Skin epidermis (tissue), 12 donors: ENCODE measurements at regions not wholly inside any gene's neighbourhood (a gene's known extent, or its start where the extent isn't known, plus 50 kb on each side); places are given as distances from the start of the nearest gene placed in this dataset.

ENCODE experiments used
- H3K27ac ChIP-seq, 21 experiments: fragments of 200-600 bp; sonication (generic) in 11 of 21; one replicate each; pipeline ENCODE4 v1.5.0; 2020; ENCODE audit warnings: mild to moderate bottlenecking in 3 of 21, inconsistent platforms in 2 of 21, moderate library complexity in 2 of 21
- H3K4me3 ChIP-seq, 7 experiments: fragments of 200-600 bp; sonication (generic) in 2 of 7; one replicate each; pipeline ENCODE4 v1.5.0; 2020; ENCODE audit warnings: inconsistent platforms in 2 of 7, mild to moderate bottlenecking in 2 of 7, moderate library complexity in 1 of 7

DNA sequence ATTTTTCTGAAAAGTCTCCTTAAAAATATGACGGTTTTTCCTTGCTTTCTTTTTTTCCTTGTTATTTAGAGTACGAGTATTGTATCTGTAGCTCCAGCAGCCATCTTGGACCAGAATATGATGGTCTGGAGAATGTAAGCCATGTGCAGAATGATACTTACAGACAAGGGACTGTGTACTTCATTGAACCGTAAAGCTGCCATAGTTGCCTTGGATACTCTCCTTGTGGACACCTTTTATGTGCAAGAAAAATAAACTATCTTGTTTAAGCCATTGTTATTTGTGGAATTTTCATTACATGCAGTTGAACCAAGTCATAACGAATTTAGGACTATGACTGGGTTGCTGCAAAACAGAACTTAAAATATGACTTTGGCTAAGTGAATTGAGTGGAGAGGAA is 485.8 kb upstream of the CITED2 start:
- H3K27ac ChIP-seq, result no peak overlapping the region
- no peak overlapping the region for H3K4me3 ChIP-seq

DNA sequence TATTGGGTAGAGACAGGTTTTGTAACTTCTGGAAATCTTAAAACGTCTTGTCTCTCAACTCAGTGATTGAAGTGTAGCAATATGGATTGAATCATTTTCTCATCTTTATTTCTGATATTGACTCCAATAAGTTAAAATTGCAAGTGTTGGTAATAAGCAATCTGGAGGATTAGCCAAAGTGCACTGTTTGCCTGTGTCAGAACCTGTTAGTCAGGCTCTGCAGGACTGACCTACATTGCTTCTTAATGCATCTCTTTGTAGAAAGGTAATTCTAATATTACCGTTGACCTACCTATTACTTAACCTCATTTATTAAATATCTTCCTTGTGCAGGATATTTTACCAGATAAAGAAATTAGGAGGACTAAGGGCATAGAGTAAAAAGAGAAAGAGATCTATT is 484.0 kb upstream of the CITED2 start:
- no peak overlapping the region for H3K27ac ChIP-seq
- no peak overlapping the region for H3K4me3 ChIP-seq

DNA sequence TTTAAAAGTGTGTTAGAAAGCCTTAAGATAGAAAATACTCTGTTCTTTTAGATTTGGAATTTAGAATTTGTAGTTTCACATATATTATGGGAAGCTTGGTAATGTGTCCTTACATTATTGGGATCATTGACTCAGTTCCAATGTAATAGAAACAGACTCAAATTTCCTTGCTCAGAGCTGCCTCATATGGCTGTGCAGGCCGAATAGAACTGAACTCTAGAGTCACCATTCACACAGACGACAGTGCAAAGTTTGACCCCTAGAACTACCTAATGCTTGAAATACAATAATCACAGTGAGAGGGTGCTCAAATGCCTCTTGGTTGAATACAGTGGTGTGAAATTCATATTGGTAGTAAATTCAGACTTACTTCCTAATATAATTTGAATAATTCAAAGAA is 482.7 kb upstream of the CITED2 start:
- H3K27ac ChIP-seq, result no peak overlapping the region
- H3K4me3 ChIP-seq, result no peak overlapping the region

DNA sequence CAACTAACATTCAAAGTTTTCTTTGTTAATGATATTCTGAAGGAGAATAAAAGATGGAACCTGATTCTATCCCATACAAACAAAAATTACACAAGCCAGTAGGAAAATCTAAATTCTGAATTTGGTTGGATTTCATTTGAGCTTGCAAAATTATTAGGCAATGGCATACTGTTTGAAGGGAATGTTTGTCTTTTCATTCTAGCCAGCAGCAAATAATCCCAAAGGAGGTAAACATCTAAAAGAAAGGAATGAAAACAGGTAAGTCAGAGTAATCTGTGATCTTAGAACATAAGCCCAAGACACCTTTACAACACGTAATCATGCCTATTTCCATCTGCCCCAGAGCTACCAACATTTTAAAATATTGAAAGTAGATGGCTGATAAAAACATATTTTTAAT is 482.1 kb upstream of the CITED2 start:
- H3K4me3 ChIP-seq, result no peak overlapping the region
- H3K27ac ChIP-seq, result no peak overlapping the region

DNA sequence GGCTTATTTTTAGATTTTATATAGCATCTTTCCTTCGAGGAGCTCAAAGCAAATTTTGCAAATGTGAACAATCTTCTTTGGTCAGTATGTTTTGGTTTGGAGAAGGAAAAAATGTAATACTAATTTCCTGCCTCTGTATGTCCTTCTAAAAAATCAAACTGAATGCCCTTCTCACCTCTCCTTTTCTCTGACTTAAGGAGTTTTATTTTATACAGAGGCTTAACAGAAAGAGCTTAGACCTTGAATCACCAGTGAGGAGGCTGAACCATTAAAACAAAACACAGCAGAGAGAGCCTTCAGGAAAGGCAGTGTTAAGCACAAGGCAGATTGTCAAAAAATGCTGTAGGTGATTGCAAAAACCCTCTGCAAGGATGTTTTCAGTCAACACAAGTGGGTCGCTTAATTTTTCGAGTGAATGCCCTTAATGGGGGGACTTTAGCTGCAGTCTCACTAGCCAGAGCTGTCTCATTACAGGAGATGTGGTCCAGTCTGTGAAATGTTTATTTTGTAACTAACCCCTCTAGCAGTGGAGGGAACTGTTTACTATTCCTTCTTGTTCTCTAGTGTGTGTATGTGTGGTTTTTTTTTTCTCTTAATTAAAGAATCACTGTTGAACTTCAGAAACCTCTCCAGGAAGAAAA is 481.3 kb upstream of the CITED2 start:
- H3K27ac ChIP-seq, result no peak overlapping the region
- no peak overlapping the region for H3K4me3 ChIP-seq

DNA sequence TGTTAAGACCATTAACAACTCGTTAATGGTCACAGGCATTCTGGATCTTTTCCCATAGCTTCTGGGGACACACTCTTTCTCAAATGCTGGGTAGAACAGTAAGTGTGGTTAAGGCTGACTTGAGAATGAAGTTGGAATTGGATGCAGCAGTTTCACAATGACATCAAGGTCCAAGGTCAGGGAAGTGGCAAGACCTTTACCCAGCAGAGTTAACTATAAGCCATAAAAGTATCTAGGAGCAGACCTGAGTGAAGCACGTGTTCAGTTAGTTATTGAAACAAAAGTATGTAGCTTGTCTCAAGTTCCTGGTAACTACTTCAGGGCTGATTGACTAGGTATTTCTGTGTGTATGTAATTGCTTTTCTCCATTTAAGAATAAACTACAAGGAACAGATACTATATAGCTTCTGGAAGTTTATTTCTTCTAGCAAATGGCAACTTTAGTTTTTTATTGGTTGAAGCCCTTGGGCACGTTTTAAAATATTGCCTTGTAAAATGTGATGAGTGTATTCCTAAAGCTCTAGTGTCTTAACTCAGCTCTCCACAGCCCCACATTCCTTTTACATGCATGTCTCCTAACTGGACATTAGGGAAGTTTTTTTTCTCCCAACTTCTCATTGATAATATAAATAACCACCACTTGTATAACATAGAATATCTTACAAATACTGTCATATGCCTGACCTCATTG is 479.0 kb upstream of the CITED2 start:
- H3K4me3 ChIP-seq, result no peak overlapping the region
- H3K27ac ChIP-seq, result no peak overlapping the region

DNA sequence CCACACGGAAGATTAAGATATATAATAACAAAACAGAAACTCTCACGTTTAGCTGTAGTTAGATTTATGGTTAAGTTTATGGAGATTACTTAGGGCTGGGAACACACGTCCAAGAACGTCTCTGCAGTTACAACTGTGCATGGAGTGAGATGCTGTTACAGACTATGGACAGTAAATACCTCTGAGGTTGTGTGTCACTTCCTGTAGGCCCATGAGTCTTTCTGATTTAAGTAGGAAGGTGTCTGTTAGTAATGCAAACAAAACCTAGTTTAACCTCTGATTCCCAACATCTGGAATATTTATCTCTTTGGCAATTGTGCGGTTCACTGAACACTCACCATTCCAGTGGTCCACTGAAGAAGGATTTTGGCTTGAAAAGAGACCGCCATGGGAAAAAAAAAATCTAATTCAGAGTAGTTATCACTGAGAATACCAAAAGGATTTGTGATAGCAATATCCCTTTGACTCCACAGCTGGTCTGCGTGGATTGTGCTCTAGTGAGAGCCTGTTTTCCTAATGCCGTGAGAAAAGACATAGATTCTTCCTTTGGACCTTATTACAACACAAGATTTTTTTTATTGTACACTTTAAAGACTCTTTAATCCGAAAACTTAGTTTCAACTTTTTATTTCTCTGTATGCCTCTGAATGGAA is 478.2 kb upstream of the CITED2 start:
- no peak overlapping the region for H3K4me3 ChIP-seq
- no peak overlapping the region for H3K27ac ChIP-seq

DNA sequence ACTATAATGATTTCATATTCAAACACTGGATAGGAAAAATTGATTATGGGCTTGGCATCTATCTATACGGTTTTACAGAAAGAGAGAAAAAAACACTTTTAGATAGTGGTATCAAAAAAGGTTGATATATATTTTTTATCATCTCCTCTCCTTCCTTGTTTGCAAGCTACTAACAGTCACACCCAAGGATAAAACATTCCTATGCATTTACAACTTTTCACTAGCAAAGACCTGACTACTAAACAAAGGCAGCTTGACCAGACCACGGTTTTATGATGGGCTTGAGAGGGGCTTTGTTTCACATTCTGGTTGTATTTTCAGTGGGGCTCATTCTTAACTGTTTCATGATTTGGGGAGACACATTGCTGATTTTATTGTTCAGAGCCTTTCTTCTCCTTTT is 477.6 kb upstream of the CITED2 start:
- no peak overlapping the region for H3K4me3 ChIP-seq
- no peak overlapping the region for H3K27ac ChIP-seq

DNA sequence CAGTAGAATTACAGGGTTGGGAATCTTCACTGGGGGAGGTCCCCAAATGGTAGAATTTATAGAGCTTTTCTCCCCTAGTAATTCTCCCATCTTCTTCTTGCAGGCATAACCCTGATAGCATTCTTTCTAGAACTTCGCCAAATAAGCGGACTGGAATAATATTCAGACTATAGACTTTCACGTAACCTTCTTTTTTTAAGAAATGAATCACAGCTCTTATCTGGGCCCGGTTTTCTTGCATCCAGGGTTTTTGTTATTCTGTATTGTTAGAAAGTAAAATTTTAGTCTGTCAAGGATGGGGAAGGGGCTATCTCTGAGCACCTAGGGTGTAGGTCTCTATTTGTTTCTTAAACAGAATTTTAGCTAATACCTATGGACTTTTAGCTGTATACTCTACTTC is 476.8 kb upstream of the CITED2 start:
- H3K4me3 ChIP-seq, result no peak overlapping the region
- H3K27ac ChIP-seq, result no peak overlapping the region

DNA sequence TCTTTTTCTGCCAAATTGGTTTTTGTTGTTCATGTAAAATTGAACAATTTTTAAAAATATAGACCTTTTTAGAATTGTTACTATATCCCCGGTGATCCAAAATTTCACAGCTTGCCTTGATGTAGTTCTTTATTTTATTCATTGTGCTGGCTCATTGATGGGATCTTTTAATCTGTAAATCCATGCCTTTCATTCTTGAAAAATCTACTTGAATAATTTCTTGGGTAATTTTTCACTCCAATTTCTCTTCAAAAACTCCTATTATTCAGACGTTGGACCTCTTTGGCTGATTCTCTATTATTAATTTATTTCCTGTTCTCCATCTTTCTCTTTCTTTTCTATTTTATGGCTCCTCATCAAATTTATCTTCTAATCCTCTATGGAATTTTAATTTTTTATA is 476.1 kb upstream of the CITED2 start:
- H3K4me3 ChIP-seq, result no peak overlapping the region
- no peak overlapping the region for H3K27ac ChIP-seq

DNA sequence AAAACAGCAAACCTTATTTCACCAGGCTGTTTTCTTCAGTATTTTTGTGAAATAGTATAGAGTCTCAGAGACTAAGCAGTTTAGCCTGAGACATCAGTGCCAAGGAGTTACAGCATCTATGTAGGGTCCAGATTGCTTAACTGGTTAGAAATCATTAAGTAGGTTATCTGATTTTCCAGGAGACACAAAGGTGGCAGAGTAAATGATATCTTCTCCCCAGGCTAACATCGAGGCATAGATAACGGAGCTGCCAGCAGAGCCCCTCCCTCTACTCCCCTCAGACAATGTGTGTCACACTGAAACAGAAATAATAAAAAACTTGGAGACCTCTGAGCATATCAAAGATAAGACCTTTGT is 473.0 kb upstream of the CITED2 start:
- no peak overlapping the region for H3K27ac ChIP-seq

DNA sequence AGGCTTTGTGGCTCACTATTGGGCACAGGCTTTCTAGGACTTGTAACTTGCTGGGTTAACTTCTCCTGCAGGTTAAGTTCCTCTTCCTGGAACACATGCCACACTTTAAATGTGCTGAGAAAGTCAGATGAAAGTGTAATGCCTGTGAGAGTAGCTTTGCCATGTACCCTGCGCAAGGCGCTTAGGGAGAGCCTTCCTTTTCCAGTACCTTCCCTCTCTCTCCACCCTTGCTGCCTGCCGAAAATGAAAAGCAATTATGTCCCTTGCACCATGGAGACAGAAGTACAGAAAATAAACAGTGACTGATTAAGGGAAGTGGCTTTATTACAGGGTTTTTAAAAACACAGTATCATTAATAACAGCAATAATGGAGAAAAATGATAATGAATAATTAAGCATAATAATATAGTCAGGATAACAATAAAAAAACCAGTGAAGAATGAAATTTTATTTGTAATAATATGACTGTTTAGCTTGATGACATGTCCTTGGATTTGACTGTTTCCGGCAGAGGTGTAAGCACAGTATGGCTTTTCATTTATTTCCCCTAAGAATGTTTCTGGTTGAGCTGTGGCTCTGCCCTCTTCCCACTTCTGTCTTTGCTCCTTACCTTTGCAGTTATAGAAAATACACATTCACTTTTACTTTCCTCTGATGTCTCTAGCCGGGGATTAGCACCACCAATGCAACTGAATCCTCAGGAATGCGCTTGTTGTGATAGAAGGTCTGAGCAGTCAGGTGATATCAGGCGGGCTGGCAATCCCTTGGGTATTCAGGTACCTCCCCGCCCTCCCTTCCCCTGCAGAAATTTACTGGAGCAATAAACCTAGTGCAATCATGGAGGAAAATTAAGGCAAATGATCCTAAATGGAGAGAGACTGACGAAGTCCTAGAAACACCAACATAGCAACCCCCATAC is 472.3 kb upstream of the CITED2 start:
- no peak overlapping the region for H3K4me3 ChIP-seq
- no peak overlapping the region for H3K27ac ChIP-seq

More for the DNA sequence above, 473.0 kb upstream of the CITED2 start:
- H3K4me3 ChIP-seq, result no peak overlapping the region

DNA sequence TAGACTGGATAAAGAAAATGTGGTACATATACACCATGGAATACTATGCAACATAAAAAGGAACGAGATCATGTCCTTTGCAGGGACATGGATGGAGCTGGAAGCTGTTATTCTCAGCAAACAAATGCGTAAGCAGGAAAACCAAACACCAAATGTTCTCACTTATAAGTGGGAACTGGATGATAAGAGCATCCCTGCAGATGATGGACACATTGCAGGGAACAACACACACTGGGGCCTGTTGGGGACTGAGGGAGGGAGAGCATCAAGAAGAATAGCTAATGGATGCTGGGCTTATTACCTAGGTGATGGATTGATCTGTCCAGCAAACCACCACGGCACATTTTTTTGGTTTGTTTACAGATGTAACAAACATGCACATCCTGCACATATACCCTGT is 470.5 kb upstream of the CITED2 start:
- Histone ChIP-seq H3K4me3 (no peak overlapping the region), H3K27ac (no peak overlapping the region)

DNA sequence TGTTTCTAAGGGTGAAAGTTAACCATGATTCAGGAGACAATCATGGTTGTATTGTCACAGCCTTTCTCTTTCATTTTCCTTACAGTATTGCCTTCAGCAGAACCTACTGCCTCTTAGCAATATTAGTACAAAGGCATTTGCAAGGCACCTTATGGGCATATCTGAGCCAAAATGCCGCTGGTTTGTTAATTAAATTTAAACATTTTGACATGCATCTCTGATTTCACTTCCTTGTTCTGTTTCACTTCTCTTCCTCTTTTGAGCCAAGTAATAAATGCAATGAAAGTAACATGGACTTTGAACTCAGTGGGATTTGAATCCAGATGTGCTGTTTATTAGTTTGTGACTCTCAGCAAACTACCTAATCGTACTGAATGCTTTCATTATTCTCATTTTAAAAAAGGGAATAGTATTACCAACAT is 467.4 kb upstream of the CITED2 start:
- Histone ChIP-seq H3K4me3 (no peak overlapping the region), H3K27ac (peak overlapping the region in 2 of 21 experiments; percentile 50 to 68)

DNA sequence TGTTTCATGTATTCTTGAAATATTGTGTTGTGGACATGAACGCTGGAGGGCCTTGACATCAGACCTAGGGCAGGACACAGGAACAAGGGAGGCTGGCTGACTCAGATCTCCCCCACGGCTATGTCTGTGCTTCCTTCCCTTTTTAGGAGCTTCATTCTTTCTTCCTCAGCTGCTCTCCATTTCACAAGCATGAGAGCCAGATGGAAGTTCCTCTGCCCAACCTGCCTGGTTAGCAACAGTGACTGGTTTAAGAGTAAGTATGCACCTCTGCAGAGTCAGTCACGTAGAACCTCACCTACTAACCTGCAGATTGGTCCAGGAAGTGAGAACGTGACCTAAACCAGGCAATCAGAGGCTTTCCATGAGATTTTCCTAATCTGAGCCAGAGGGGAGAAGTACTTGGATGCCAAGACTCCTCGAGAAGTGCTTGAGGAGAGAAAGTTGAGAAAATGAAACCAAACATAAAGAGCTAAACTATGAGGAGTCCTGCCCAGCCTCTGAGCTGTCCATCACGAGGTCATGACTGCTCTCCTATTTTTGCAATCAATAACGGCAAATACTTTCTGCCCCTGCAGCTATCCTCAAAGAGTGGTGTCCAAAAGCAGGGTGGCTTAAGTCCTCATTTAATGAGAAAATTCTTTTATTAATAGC is 465.2 kb upstream of the CITED2 start:
- Histone ChIP-seq H3K27ac (peak overlapping the region in 9 of 21 experiments; percentile 23 to 71 (median 56)), H3K4me3 (no peak overlapping the region)

DNA sequence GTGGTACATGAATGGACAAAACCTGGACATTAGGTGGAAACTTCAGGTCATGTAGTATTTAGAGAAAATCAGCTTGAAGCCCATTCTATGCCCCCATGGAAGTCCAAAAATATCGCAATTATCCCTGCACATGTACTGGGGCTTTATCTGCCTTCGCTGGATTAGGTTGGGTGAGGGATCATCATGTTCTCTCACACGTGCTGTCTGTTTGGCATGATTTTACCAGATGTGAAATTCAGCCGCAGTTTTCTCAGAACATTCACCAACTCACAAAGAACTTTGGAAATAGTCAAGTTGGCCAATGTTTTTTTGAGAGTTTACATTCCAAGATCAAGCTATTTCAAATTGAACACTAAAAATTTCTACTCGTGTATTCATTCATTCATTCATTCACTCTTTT is 459.8 kb upstream of the CITED2 start:
- H3K4me3 ChIP-seq, result no peak overlapping the region

DNA sequence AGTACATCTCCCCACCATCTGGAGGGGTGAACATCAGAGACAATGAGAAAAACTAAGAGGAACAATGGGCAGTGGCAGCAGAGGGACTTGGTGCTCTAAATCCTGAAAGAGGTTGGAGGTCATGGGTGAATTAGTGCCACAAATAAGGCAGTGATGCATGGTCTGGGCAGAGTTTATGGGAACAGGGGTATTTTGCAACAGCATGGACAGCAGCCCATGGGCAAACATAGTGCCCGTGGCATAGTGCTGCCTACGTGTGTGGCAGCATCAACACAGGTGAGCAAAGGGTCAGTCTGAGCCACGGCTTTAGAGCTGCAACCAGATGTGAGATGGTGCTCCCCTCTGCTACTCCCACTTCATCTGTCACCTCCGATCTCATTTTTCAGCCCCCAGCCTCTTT is 459.1 kb upstream of the CITED2 start:
- Histone ChIP-seq H3K27ac (no peak overlapping the region), H3K4me3 (no peak overlapping the region)

More for the DNA sequence above, 459.8 kb upstream of the CITED2 start:
- H3K27ac ChIP-seq, result no peak overlapping the region

DNA sequence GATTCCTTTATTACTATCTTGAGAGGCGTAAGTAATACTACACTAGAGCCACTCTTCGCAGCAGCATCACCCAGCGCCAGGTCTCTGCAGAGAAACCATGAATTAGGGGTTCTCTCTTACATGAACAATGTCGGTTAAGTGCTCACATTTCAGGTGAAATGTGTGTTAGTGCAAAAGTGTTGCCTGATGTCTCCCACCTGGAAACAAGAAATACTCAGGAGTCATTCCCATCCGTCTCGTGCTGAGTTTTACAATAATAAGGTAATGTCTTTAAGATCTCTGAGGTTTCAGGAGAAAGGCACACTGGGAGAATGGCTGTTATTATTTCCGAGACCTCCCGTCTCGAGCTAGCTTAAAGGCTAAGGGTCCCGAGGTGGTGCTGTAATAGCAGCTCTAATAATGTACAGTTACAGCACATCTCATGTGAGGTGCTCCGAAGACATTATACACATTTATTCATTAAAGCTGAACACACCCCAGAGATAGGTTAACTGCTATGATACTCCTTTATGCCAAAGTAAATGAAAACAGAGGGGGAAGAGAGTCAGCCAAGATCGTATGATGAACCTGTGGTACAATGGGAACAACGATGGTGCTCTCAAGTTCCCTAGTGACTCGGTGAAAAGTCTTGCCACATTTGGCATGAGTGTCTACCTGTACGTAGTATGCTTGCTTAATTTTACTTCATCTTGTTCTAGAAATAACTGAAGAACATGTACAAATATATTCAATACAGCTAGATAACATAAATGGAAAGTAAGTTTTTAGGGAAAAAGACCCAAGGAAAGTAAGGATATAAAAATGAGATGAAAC is 458.3 kb upstream of the CITED2 start:
- no peak overlapping the region for H3K27ac ChIP-seq
- H3K4me3 ChIP-seq, result no peak overlapping the region

DNA sequence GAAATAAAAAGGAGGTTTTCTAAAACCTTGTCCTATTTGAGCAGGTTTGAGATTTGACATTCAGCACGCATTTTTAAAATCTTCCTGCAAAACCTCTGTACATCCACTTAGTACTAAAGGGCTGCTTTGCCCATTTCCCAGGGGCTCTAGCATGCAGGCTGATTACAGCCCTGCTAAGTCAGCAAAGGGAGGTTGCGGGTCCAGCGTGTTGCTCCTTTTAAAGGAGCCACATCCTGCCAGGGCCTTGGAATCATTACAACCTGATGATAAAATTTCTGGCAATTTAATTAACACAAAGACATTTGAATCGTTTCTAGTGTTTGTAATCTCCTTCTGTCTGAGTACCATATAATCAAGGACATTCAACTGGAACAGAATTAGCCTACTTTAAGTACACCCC is 455.1 kb upstream of the CITED2 start:
- Histone ChIP-seq H3K27ac (no peak overlapping the region), H3K4me3 (no peak overlapping the region)
